OCI-LY7 (cell line): ENCODE measurements at regions not wholly inside any gene's neighbourhood (a gene's known extent, or its start where the extent isn't known, plus 50 kb on each side); places are given as distances from the start of the nearest gene placed in this dataset.

ENCODE experiments used
- EZH2phosphoT487 ChIP-seq: fragments of 200-600 bp; sonication (generic); IDR thresholded peaks from 2 replicates; pipeline ENCODE4 v1.6.1; 2018; ENCODE audit warnings: low read depth, borderline replicate concordance, mild to moderate bottlenecking, mixed run types, antibody characterized with exemption, low read length, moderate library complexity, mixed read lengths
- TF ChIP-seq, protein P1 (sequence below): fragments of 200-600 bp; sonication (generic); conservative IDR thresholded peaks from 2 replicates; pipeline ENCODE4 v1.5.1; 2014; ENCODE audit warnings: mild to moderate bottlenecking, antibody characterized with exemption, low read length, moderate library complexity, mixed read lengths

DNA sequence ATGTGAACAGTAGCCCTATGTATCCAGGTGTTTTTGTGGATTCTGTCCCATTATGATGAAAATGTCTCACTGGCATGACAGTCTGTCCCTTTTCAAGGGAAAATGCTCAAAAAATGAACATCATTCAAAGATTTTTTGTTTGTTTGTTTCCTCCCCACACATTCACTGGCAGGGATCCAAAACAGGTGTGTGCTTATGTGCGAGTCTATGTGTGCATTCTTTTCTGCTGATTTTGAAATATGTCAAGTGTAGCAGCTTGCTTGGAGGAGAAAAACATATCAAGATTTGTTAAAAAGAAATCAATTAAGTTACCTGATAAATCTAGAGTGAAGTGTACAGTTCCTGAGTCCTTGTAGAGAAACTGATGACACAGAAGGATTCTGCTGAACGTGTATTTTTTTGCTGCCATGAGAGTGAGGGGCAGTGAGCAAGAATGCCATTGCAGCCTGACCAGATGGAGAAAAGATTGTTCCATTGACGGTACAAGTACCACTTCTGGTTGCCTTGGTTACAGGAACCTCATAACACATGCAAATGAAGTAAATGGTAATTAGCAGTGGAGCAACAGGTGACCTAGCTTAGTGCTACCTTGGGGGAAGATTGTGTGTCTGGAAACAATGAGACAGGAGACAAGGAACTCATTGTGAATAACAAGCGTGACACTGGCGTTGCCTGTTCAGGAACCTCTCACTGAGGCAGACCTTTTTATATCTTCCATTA is 277.4 kb upstream of the PHYHIPL start:
- TF ChIP-seq, protein P1, sequence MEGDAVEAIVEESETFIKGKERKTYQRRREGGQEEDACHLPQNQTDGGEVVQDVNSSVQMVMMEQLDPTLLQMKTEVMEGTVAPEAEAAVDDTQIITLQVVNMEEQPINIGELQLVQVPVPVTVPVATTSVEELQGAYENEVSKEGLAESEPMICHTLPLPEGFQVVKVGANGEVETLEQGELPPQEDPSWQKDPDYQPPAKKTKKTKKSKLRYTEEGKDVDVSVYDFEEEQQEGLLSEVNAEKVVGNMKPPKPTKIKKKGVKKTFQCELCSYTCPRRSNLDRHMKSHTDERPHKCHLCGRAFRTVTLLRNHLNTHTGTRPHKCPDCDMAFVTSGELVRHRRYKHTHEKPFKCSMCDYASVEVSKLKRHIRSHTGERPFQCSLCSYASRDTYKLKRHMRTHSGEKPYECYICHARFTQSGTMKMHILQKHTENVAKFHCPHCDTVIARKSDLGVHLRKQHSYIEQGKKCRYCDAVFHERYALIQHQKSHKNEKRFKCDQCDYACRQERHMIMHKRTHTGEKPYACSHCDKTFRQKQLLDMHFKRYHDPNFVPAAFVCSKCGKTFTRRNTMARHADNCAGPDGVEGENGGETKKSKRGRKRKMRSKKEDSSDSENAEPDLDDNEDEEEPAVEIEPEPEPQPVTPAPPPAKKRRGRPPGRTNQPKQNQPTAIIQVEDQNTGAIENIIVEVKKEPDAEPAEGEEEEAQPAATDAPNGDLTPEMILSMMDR, result no peak
- TF ChIP-seq EZH2phosphoT487, result no peak
